NCI-H128 (cell line): ENCODE measurements at regions not wholly inside any gene's neighbourhood (a gene's known extent, or its start where the extent isn't known, plus 50 kb on each side); places are given as distances from the start of the nearest gene placed in this dataset.

Experiments used
- DNase-seq: peaks from one replicate; lab custom pipeline; 2025; ENCODE audit not compliant: unreplicated experiment; lab: John Stamatoyannopoulos, UW

- DNase-seq: no peak
These were observed 63.7 kb upstream of the SESN3 start for GRCh38 chr11:95294701-95295100.

- DNase-seq: no peak
These were observed 62.1 kb upstream of the SESN3 start for GRCh38 chr11:95293116-95293515.

- DNase-seq: no peak
These were observed 60.9 kb upstream of the SESN3 start for GRCh38 chr11:95291946-95292345.

GRCh38 chr11:95289378-95290101, 58.5 kb upstream of the SESN3 start:
- no peak for DNase-seq

GRCh38 chr11:95284057-95285052, 53.4 kb upstream of the SESN3 start:
- DNase-seq: no peak

GRCh38 chr11:95283650-95284049, 52.6 kb upstream of the SESN3 start:
- DNase-seq: no peak

- DNase-seq: no peak
These were observed 52.1 kb upstream of the SESN3 start for GRCh38 chr11:95283146-95283545.

GRCh38 chr11:95282291-95282751, 51.3 kb upstream of the SESN3 start:
- DNase-seq: no peak
